HEK293 (cell line): ENCODE measurements at regions not wholly inside any gene's neighbourhood (a gene's known extent, or its start where the extent isn't known, plus 50 kb on each side); places are given as distances from the start of the nearest gene placed in this dataset.

ENCODE experiments used
- RBAK ChIP-seq: fragments of 450-650 bp; formaldehyde crosslinking; IDR thresholded peaks from 2 replicates; pipeline ENCODE4 v1.5.1; 2016; ENCODE audit warnings: missing biosample characterization, missing genetic modification characterization
- WT1 ChIP-seq: fragments of 450-650 bp; formaldehyde crosslinking; IDR thresholded peaks from 2 replicates; pipeline ENCODE4 v1.5.1; 2016; ENCODE audit warnings: missing biosample characterization, missing genetic modification characterization
- ZNF350 ChIP-seq: fragments of 450-650 bp; formaldehyde crosslinking; IDR thresholded peaks from 2 replicates; pipeline ENCODE4 v1.5.0; 2017; ENCODE audit warnings: missing biosample characterization, mild to moderate bottlenecking, missing genetic modification characterization
- ZNF629 ChIP-seq: fragments of 450-650 bp; formaldehyde crosslinking; IDR thresholded peaks from 2 replicates; pipeline ENCODE4 v1.5.1; 2017; ENCODE audit warnings: missing biosample characterization, missing genetic modification characterization
- ZNF792 ChIP-seq: fragments of 450-650 bp; formaldehyde crosslinking; IDR thresholded peaks from 2 replicates; pipeline ENCODE4 v1.5.1; 2016; ENCODE audit warnings: missing biosample characterization, missing genetic modification characterization
- ZSCAN23 ChIP-seq: fragments of 450-650 bp; formaldehyde crosslinking; IDR thresholded peaks from 2 replicates; pipeline ENCODE4 v1.5.1; 2016; ENCODE audit warnings: missing biosample characterization, missing genetic modification characterization
- TF ChIP-seq, protein P1 (sequence below): fragments of 450-650 bp; formaldehyde crosslinking; IDR thresholded peaks from 2 replicates; pipeline ENCODE4 v1.5.1; 2016; ENCODE audit warnings: missing biosample characterization, missing genetic modification characterization

DNA sequence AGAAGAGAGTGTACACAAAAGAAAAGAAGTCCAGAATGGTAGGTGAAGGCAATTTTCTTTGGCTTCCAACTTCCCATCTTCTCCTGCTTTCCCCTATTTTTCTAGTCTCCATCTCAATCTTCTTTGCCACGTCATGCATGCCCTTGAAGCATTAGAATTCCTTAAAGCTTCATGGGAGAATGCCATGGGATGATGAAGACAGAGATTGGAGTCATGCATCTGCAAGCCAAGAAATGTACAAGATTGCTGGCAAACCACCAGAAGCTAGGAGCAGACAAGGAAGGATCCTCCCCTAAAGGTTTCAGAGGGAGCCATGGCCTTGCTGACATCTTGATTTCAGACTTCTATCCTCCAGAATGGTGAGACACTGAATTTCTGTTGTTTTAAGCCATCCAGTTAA, 305.9 kb downstream of the HRH4 start:
- TF ChIP-seq RBAK (tag by site-specific recombination), result no peak
- no peak for TF ChIP-seq ZSCAN23 (tag by site-specific recombination)
- TF ChIP-seq ZNF792 (tag by site-specific recombination), result no peak
- no peak for TF ChIP-seq ZNF629
- TF ChIP-seq WT1 (tag by site-specific recombination), result no peak
- TF ChIP-seq, protein P1, sequence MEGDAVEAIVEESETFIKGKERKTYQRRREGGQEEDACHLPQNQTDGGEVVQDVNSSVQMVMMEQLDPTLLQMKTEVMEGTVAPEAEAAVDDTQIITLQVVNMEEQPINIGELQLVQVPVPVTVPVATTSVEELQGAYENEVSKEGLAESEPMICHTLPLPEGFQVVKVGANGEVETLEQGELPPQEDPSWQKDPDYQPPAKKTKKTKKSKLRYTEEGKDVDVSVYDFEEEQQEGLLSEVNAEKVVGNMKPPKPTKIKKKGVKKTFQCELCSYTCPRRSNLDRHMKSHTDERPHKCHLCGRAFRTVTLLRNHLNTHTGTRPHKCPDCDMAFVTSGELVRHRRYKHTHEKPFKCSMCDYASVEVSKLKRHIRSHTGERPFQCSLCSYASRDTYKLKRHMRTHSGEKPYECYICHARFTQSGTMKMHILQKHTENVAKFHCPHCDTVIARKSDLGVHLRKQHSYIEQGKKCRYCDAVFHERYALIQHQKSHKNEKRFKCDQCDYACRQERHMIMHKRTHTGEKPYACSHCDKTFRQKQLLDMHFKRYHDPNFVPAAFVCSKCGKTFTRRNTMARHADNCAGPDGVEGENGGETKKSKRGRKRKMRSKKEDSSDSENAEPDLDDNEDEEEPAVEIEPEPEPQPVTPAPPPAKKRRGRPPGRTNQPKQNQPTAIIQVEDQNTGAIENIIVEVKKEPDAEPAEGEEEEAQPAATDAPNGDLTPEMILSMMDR (tag by site-specific recombination), result no peak
- TF ChIP-seq ZNF350 (tag by site-specific recombination), result no peak
